DMS 273 (cell line): ENCODE measurements at regions not wholly inside any gene's neighbourhood (a gene's known extent, or its start where the extent isn't known, plus 50 kb on each side); places are given as distances from the start of the nearest gene placed in this dataset.
A peak's percentile ranks its signal among the peaks of the same experiment; 100 is the strongest.
"Not testable (repeated sequence)": the region's sequence is repeated elsewhere in the genome, so short reads cannot be mapped to it uniquely, and the experiment has no call there.

Experiments used
- DNase-seq: peaks from one replicate; lab custom pipeline; 2025; ENCODE audit not compliant: unreplicated experiment; lab: John Stamatoyannopoulos, UW

- DNase-seq = not testable (repeated sequence)
Measured at GRCh38 chr4:27813699-27814425, 953.2 kb downstream of the STIM2 start.

GRCh38 chr4:27819246-27819645 lies 958.6 kb downstream of the STIM2 start:
- no peak for DNase-seq

GRCh38 chr4:27828843-27829242 lies 968.2 kb downstream of the STIM2 start:
- no peak for DNase-seq

- DNase-seq = no peak
Measured at GRCh38 chr4:27830251-27830650, 969.6 kb downstream of the STIM2 start.

- no peak for DNase-seq
Measured at GRCh38 chr4:27835851-27836250, 975.2 kb downstream of the STIM2 start.

GRCh38 chr4:27836523-27836922 lies 975.9 kb downstream of the STIM2 start:
- no peak for DNase-seq

GRCh38 chr4:27843776-27844175 lies 983.1 kb downstream of the STIM2 start:
- no peak for DNase-seq

- DNase-seq = no peak
Measured at GRCh38 chr4:27844376-27844775, 983.7 kb downstream of the STIM2 start.

GRCh38 chr4:27846951-27847350 lies 986.3 kb downstream of the STIM2 start:
- DNase-seq = no peak

- peak; percentile 9 for DNase-seq
Measured at GRCh38 chr4:27861381-27861787, 1000.7 kb downstream of the STIM2 start.

GRCh38 chr4:27861802-27862201 lies 1001.2 kb downstream of the STIM2 start:
- no peak for DNase-seq

- DNase-seq = no peak
Measured at GRCh38 chr4:27873596-27873995, 1013.0 kb downstream of the STIM2 start.

GRCh38 chr4:27881705-27882104 lies 1021.1 kb downstream of the STIM2 start:
- DNase-seq = no peak

GRCh38 chr4:27886120-27886519 lies 1025.5 kb downstream of the STIM2 start:
- DNase-seq = no peak

- no peak for DNase-seq
Measured at GRCh38 chr4:27887646-27888045, 1027.0 kb downstream of the STIM2 start.

- DNase-seq = no peak
Measured at GRCh38 chr4:27888505-27888904, 1027.9 kb downstream of the STIM2 start.

GRCh38 chr4:27894951-27895350 lies 1034.3 kb downstream of the STIM2 start:
- no peak for DNase-seq

- DNase-seq = no peak
Measured at GRCh38 chr4:27908356-27908755, 1047.7 kb downstream of the STIM2 start.

- no peak for DNase-seq
Measured at GRCh38 chr4:27910227-27910626, 1049.6 kb downstream of the STIM2 start.

- no peak for DNase-seq
Measured at GRCh38 chr4:27911047-27911446, 1050.4 kb downstream of the STIM2 start.

- DNase-seq = no peak
Measured at GRCh38 chr4:27913738-27914137, 1053.1 kb downstream of the STIM2 start.

GRCh38 chr4:27915822-27916221 lies 1055.2 kb downstream of the STIM2 start:
- DNase-seq = no peak
